ENCODE measurements at regions not wholly inside any gene's neighbourhood (a gene's known extent, or its start where the extent isn't known, plus 50 kb on each side); places are given as distances from the start of the nearest gene placed in this dataset.
A peak's percentile ranks its signal among the peaks of the same experiment; 100 is the strongest.

GRCh38 chr1:83017701-83018100 is 981.2 kb downstream of the TTLL7 start:
- Mint-ChIP-seq H3K27ac (no peak overlapping the region), H3K27me3 (ENCODE audit: low read depth) (no peaks in the 10 kb centered on the region), H3K36me3 (peaks cover 13% of the 10 kb centered on the region), H3K4me3 (no peak overlapping the region), H3K4me1 (no peaks in the 10 kb centered on the region), H3K9me3 (peaks cover 21% of the 10 kb centered on the region)
- no peak for TF ChIP-seq CTCF (IDR thresholded peaks at IDR 0.05; ENCODE audit: unreplicated experiment)
- no peak for DNase-seq (ENCODE audit: low spot score in 2 of 2, unreplicated experiment in 2 of 2)

- Mint-ChIP-seq H3K4me1 (no peaks in the 10 kb centered on the region), H3K4me3 (no peak overlapping the region), H3K36me3 (peaks cover 13% of the 10 kb centered on the region), H3K27ac (no peak overlapping the region), H3K27me3 (ENCODE audit: low read depth) (no peaks in the 10 kb centered on the region), H3K9me3 (peaks cover 21% of the 10 kb centered on the region)
- DNase-seq (ENCODE audit: low spot score in 2 of 2, unreplicated experiment in 2 of 2) = no peak
- TF ChIP-seq CTCF (IDR thresholded peaks at IDR 0.05; ENCODE audit: unreplicated experiment) = no peak
These were observed 981.7 kb downstream of the TTLL7 start for GRCh38 chr1:83017276-83017675.

GRCh38 chr1:83016354-83016849 is 982.5 kb downstream of the TTLL7 start:
- Mint-ChIP-seq H3K27ac (no peak overlapping the region), H3K36me3 (peaks cover 13% of the 10 kb centered on the region), H3K27me3 (ENCODE audit: low read depth) (no peaks in the 10 kb centered on the region), H3K4me3 (no peak overlapping the region), H3K4me1 (peaks cover 7% of the 10 kb centered on the region), H3K9me3 (peaks cover 20% of the 10 kb centered on the region)
- no peak for DNase-seq (ENCODE audit: low spot score in 2 of 2, unreplicated experiment in 2 of 2)
- TF ChIP-seq CTCF (IDR thresholded peaks at IDR 0.05; ENCODE audit: unreplicated experiment) = no peak

GRCh38 chr1:83015163-83015562 is 983.8 kb downstream of the TTLL7 start:
- no peak overlapping the region for H3K27ac Mint-ChIP-seq
- peaks cover 7% of the 10 kb centered on the region for H3K9me3 Mint-ChIP-seq
- no peaks in the 10 kb centered on the region for H3K27me3 Mint-ChIP-seq (ENCODE audit: low read depth)
- peaks cover 3% of the 10 kb centered on the region for H3K36me3 Mint-ChIP-seq
- no peak for DNase-seq (ENCODE audit: low spot score in 2 of 2, unreplicated experiment in 2 of 2)
- H3K4me1 Mint-ChIP-seq = peaks cover 15% of the 10 kb centered on the region
- H3K4me3 Mint-ChIP-seq = no peak overlapping the region
- TF ChIP-seq CTCF (IDR thresholded peaks at IDR 0.05; ENCODE audit: unreplicated experiment) = no peak

- TF ChIP-seq CTCF (IDR thresholded peaks at IDR 0.05; ENCODE audit: unreplicated experiment) = no peak
- peaks cover 12% of the 10 kb centered on the region for H3K9me3 Mint-ChIP-seq
- DNase-seq (ENCODE audit: low spot score in 2 of 2, unreplicated experiment in 2 of 2) = no peak
- peaks cover 15% of the 10 kb centered on the region for H3K4me1 Mint-ChIP-seq
- H3K36me3 Mint-ChIP-seq = no peaks in the 10 kb centered on the region
- H3K27me3 Mint-ChIP-seq (ENCODE audit: low read depth) = no peaks in the 10 kb centered on the region
- H3K27ac Mint-ChIP-seq = no peak overlapping the region
- no peak overlapping the region for H3K4me3 Mint-ChIP-seq
These were observed 986.0 kb downstream of the TTLL7 start for GRCh38 chr1:83012950-83013349.

- peak overlapping the region; percentile 66 for H3K27ac Mint-ChIP-seq
- H3K36me3 Mint-ChIP-seq = no peaks in the 10 kb centered on the region
- H3K27me3 Mint-ChIP-seq (ENCODE audit: low read depth) = no peaks in the 10 kb centered on the region
- DNase-seq (ENCODE audit: low spot score in 2 of 2, unreplicated experiment in 2 of 2) = no peak
- H3K4me3 Mint-ChIP-seq = no peak overlapping the region
- no peak for TF ChIP-seq CTCF (IDR thresholded peaks at IDR 0.05; ENCODE audit: unreplicated experiment)
- peaks cover 12% of the 10 kb centered on the region for H3K9me3 Mint-ChIP-seq
- peaks cover 15% of the 10 kb centered on the region for H3K4me1 Mint-ChIP-seq
These were observed 987.7 kb downstream of the TTLL7 start for GRCh38 chr1:83011265-83011664.
